A549 (cell line): ENCODE measurements at regions not wholly inside any gene's neighbourhood (a gene's known extent, or its start where the extent isn't known, plus 50 kb on each side); places are given as distances from the start of the nearest gene placed in this dataset.

ENCODE experiments used
- CEBPB ChIP-seq, 2 experiments: fragments of >200 bp in 1 of 2; sonication (Bioruptor Twin) in 1 of 2; formaldehyde crosslinking in 1 of 2; IDR thresholded peaks; 2 replicates each; pipeline ENCODE4 v1.6.1; 2012 to 2016
- MYC ChIP-seq: IDR thresholded peaks from 2 replicates; pipeline ENCODE4 v1.6.1; 2012; ENCODE audit warnings: mild to moderate bottlenecking, inconsistent platforms, low read length, improper control_type of control experiment, borderline replicate concordance
- ZFP36 ChIP-seq: fragments of 450-650 bp; IDR thresholded peaks from 2 replicates; pipeline ENCODE4 v1.6.1; 2014; ENCODE audit warnings: borderline replicate concordance; ENCODE audit not compliant: partially characterized antibody
- TF ChIP-seq, protein P1 (sequence below): fragments of >200 bp; sonication (Bioruptor Twin); formaldehyde crosslinking; IDR thresholded peaks from 3 replicates; pipeline ENCODE4 v1.5.1; 2016

DNA sequence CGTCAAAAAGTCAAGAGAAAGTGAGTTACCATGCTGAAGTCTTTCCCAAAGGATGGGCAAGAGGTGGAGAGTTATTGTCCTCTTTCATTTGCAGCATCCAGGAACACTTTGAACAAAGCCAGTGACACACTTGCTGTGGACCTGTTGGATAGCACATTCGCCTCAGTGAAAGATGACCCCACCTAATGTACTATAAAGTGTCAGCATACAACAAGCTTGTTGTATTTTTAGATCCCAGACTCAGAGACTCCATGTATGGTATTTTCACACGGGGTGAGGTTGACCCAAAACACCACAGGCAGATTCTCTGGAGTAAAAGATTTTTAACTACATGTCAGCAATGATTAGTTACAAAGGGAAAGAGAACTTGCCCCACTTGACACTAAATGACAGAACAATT, 273.8 kb downstream of the PTBP2 start:
- TF ChIP-seq MYC = no peak
- no peak for TF ChIP-seq CEBPB (IDR thresholded peaks at IDR 0.05)
- TF ChIP-seq, protein P1, sequence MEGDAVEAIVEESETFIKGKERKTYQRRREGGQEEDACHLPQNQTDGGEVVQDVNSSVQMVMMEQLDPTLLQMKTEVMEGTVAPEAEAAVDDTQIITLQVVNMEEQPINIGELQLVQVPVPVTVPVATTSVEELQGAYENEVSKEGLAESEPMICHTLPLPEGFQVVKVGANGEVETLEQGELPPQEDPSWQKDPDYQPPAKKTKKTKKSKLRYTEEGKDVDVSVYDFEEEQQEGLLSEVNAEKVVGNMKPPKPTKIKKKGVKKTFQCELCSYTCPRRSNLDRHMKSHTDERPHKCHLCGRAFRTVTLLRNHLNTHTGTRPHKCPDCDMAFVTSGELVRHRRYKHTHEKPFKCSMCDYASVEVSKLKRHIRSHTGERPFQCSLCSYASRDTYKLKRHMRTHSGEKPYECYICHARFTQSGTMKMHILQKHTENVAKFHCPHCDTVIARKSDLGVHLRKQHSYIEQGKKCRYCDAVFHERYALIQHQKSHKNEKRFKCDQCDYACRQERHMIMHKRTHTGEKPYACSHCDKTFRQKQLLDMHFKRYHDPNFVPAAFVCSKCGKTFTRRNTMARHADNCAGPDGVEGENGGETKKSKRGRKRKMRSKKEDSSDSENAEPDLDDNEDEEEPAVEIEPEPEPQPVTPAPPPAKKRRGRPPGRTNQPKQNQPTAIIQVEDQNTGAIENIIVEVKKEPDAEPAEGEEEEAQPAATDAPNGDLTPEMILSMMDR = no peak
- TF ChIP-seq ZFP36 = no peak
